HEK293 (cell line): ENCODE measurements at regions not wholly inside any gene's neighbourhood (a gene's known extent, or its start where the extent isn't known, plus 50 kb on each side); places are given as distances from the start of the nearest gene placed in this dataset.

Source experiments
- CTCF ChIA-PET: fragments of 350-600 bp; formaldehyde crosslinking; extraction: SDS; loops from one replicate; lab custom pipeline; 2021; ENCODE audit warnings: antibody characterized with exemption; lab: Yijun Ruan, JAX
- POLR2A ChIA-PET: fragments of 300-600 bp; formaldehyde crosslinking; extraction: SDS; loops from one replicate; lab custom pipeline; 2020; ENCODE audit warnings: antibody characterized with exemption, inconsistent platforms; lab: Yijun Ruan, JAX
- H3K27ac ChIP-seq: fragments of 200-500 bp; sonication (Bioruptor generic); 2 replicates; pipeline ENCODE4 v1.5.1; 2014; ENCODE audit warnings: low read depth, low read length, control low read depth, inconsistent platforms; ENCODE audit errors: extremely low read depth
- H3K36me3 ChIP-seq, 2 experiments: fragments of 200-500 bp in 1 of 2; sonication (Bioruptor generic) in 1 of 2; 1 replicate in 1 of 2; 2 replicates in 1 of 2; pipeline ENCODE4 v1.5.1; 2014 to 2017; ENCODE audit warnings: inconsistent platforms in 2 of 2, low read length in 2 of 2; ENCODE audit not compliant: control insufficient read depth in 2 of 2, insufficient read depth in 1 of 2
- H3K4me1 ChIP-seq: fragments of 200-500 bp; sonication (Bioruptor generic); 2 replicates; pipeline ENCODE4 v1.5.1; 2014; ENCODE audit warnings: mild to moderate bottlenecking, low read length, inconsistent platforms; ENCODE audit not compliant: control insufficient read depth, insufficient read depth
- H3K4me3 ChIP-seq: 2 replicates; pipeline ENCODE4 v1.5.1; 2011; ENCODE audit warnings: low read depth, mild to moderate bottlenecking, control low read depth, low read length, moderate library complexity
- H3K9me3 ChIP-seq: fragments of 200-500 bp; sonication (Bioruptor generic); 2 replicates; pipeline ENCODE4 v1.5.1; 2014; ENCODE audit warnings: low read depth, low read length, inconsistent platforms; ENCODE audit not compliant: control insufficient read depth, insufficient read depth
- GFI1B ChIP-seq: fragments of 450-650 bp; formaldehyde crosslinking; IDR thresholded peaks from 2 replicates; pipeline ENCODE4 v1.5.1; 2016; ENCODE audit warnings: missing biosample characterization, missing genetic modification characterization
- HOXA7 ChIP-seq: sonication (generic); formaldehyde crosslinking; IDR thresholded peaks from 2 replicates; pipeline ENCODE4 v1.8.1; 2022; ENCODE audit warnings: missing genetic modification reagents, borderline replicate concordance
- SP3 ChIP-seq: fragments of 450-650 bp; formaldehyde crosslinking; IDR thresholded peaks from 2 replicates; pipeline ENCODE4 v1.5.1; 2016; ENCODE audit warnings: missing biosample characterization, missing genetic modification characterization
- ZIC2 ChIP-seq: fragments of 450-650 bp; formaldehyde crosslinking; IDR thresholded peaks from 2 replicates; pipeline ENCODE4 v1.5.1; 2016; ENCODE audit warnings: missing biosample characterization, missing genetic modification characterization
- ZNF184 ChIP-seq: fragments of 450-650 bp; IDR thresholded peaks from 2 replicates; pipeline ENCODE4 v1.5.1; 2018; ENCODE audit warnings: missing biosample characterization, mild to moderate bottlenecking, missing genetic modification characterization
- ZNF335 ChIP-seq: fragments of 450-650 bp; formaldehyde crosslinking; conservative IDR thresholded peaks from 2 replicates; pipeline ENCODE4 v1.5.1; 2016; ENCODE audit warnings: missing biosample characterization, missing genetic modification characterization
- ZNF391 ChIP-seq: fragments of 450-650 bp; formaldehyde crosslinking; IDR thresholded peaks from 2 replicates; pipeline ENCODE4 v1.5.1; 2016; ENCODE audit warnings: low read depth, missing biosample characterization, missing genetic modification characterization, borderline replicate concordance
- ZNF785 ChIP-seq: fragments of 450-650 bp; formaldehyde crosslinking; IDR thresholded peaks from 2 replicates; pipeline ENCODE4 v1.5.1; 2016; ENCODE audit warnings: missing biosample characterization, missing genetic modification characterization
- ZNF837 ChIP-seq: fragments of 450-650 bp; formaldehyde crosslinking; IDR thresholded peaks from 2 replicates; pipeline ENCODE4 v1.5.1; 2016; ENCODE audit warnings: missing biosample characterization, missing genetic modification characterization
- TF ChIP-seq, protein P1 (sequence below): fragments of 450-650 bp; formaldehyde crosslinking; conservative IDR thresholded peaks from 2 replicates; pipeline ENCODE4 v1.5.1; 2016; ENCODE audit warnings: low read depth, missing biosample characterization, missing genetic modification characterization
- TF ChIP-seq, protein P2 (sequence below): fragments of 450-650 bp; formaldehyde crosslinking; IDR thresholded peaks from 2 replicates; pipeline ENCODE4 v1.5.1; 2017; ENCODE audit warnings: missing biosample characterization, missing genetic modification characterization
- TF ChIP-seq, protein P3 (sequence below): fragments of 450-650 bp; IDR thresholded peaks from 2 replicates; pipeline ENCODE4 v1.5.1; 2018; ENCODE audit warnings: missing biosample characterization, mild to moderate bottlenecking, missing genetic modification characterization
- TF ChIP-seq, protein P4 (sequence below): fragments of 450-650 bp; formaldehyde crosslinking; IDR thresholded peaks from 2 replicates; pipeline ENCODE4; 2016; ENCODE audit warnings: missing biosample characterization, missing genetic modification characterization
- TF ChIP-seq, protein P5 (sequence below): fragments of 450-650 bp; formaldehyde crosslinking; conservative IDR thresholded peaks from 2 replicates; pipeline ENCODE4 v1.5.1; 2016; ENCODE audit warnings: low read depth, missing biosample characterization, missing genetic modification characterization
- TF ChIP-seq, protein P6 (sequence below): fragments of 450-650 bp; formaldehyde crosslinking; IDR thresholded peaks from 2 replicates; pipeline ENCODE4 v1.5.1; 2016; ENCODE audit warnings: missing biosample characterization, missing genetic modification characterization

DNA sequence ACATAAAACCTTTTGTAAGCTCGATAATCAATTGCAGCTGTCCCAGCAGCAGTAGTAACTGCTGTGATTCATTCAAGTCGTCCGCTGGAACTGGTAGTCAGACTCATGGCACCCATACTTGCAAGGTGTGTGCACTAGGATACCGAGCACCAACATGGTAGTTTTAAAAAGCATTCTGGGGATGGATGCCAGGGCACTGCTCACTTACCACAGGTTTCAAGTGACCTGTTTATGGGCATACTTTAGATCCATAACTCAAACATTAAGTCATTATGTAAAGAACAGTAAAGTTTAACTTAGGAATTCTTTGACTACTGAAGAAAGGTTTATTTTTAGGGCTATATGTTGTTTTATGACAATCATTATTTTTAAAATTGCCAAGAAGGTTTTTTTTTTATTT lies 2277.6 kb downstream of the MAT2B start:
- Histone ChIP-seq H3K27ac (no peak overlapping the region), H3K4me1 (no peaks in the 10 kb centered on the region), H3K36me3 (no peaks in the 10 kb centered on the region), H3K9me3 (no peaks in the 10 kb centered on the region), H3K4me3 (no peak overlapping the region)
- CTCF ChIA-PET, result no interaction called here
- TF ChIP-seq, protein P1, sequence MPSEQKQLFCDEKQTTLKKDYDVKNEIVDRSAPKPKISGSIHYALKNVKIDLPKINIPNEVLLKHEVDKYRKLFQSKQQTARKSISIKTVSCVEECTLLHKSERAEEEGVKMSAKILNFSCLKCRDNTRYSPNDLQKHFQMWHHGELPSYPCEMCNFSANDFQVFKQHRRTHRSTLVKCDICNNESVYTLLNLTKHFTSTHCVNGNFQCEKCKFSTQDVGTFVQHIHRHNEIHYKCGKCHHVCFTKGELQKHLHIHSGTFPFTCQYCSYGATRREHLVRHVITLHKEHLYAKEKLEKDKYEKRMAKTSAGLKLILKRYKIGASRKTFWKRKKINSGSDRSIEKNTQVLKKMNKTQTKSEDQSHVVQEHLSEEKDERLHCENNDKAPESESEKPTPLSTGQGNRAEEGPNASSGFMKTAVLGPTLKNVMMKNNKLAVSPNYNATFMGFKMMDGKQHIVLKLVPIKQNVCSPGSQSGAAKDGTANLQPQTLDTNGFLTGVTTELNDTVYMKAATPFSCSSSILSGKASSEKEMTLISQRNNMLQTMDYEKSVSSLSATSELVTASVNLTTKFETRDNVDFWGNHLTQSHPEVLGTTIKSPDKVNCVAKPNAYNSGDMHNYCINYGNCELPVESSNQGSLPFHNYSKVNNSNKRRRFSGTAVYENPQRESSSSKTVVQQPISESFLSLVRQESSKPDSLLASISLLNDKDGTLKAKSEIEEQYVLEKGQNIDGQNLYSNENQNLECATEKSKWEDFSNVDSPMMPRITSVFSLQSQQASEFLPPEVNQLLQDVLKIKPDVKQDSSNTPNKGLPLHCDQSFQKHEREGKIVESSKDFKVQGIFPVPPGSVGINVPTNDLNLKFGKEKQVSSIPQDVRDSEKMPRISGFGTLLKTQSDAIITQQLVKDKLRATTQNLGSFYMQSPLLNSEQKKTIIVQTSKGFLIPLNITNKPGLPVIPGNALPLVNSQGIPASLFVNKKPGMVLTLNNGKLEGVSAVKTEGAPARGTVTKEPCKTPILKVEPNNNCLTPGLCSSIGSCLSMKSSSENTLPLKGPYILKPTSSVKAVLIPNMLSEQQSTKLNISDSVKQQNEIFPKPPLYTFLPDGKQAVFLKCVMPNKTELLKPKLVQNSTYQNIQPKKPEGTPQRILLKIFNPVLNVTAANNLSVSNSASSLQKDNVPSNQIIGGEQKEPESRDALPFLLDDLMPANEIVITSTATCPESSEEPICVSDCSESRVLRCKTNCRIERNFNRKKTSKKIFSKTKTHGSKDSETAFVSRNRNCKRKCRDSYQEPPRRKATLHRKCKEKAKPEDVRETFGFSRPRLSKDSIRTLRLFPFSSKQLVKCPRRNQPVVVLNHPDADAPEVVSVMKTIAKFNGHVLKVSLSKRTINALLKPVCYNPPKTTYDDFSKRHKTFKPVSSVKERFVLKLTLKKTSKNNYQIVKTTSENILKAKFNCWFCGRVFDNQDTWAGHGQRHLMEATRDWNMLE (tag by site-specific recombination), result no peak
- no peak for TF ChIP-seq ZNF391
- TF ChIP-seq SP3 (tag by site-specific recombination), result no peak
- TF ChIP-seq, protein P2, sequence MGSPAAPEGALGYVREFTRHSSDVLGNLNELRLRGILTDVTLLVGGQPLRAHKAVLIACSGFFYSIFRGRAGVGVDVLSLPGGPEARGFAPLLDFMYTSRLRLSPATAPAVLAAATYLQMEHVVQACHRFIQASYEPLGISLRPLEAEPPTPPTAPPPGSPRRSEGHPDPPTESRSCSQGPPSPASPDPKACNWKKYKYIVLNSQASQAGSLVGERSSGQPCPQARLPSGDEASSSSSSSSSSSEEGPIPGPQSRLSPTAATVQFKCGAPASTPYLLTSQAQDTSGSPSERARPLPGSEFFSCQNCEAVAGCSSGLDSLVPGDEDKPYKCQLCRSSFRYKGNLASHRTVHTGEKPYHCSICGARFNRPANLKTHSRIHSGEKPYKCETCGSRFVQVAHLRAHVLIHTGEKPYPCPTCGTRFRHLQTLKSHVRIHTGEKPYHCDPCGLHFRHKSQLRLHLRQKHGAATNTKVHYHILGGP (tag by site-specific recombination), result no peak
- no peak for TF ChIP-seq ZNF184
- TF ChIP-seq ZNF837, result no peak
- TF ChIP-seq, protein P3, sequence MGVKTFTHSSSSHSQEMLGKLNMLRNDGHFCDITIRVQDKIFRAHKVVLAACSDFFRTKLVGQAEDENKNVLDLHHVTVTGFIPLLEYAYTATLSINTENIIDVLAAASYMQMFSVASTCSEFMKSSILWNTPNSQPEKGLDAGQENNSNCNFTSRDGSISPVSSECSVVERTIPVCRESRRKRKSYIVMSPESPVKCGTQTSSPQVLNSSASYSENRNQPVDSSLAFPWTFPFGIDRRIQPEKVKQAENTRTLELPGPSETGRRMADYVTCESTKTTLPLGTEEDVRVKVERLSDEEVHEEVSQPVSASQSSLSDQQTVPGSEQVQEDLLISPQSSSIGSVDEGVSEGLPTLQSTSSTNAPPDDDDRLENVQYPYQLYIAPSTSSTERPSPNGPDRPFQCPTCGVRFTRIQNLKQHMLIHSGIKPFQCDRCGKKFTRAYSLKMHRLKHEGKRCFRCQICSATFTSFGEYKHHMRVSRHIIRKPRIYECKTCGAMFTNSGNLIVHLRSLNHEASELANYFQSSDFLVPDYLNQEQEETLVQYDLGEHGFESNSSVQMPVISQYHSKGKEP (tag by site-specific recombination), result no peak
- TF ChIP-seq, protein P4, sequence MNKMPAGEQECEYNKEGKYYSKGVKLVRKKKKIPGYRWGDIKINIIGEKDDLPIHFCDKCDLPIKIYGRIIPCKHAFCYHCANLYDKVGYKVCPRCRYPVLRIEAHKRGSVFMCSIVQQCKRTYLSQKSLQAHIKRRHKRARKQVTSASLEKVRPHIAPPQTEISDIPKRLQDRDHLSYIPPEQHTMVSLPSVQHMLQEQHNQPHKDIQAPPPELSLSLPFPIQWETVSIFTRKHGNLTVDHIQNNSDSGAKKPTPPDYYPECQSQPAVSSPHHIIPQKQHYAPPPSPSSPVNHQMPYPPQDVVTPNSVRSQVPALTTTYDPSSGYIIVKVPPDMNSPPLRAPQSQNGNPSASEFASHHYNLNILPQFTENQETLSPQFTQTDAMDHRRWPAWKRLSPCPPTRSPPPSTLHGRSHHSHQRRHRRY (tag by site-specific recombination), result no peak
- TF ChIP-seq ZIC2 (tag by site-specific recombination), result no peak
- TF ChIP-seq ZNF785 (tag by site-specific recombination), result no peak
- TF ChIP-seq ZNF335 (tag by site-specific recombination), result no peak
- TF ChIP-seq HOXA7 (CRISPR knock-in tag), result no peak
- TF ChIP-seq, protein P5, sequence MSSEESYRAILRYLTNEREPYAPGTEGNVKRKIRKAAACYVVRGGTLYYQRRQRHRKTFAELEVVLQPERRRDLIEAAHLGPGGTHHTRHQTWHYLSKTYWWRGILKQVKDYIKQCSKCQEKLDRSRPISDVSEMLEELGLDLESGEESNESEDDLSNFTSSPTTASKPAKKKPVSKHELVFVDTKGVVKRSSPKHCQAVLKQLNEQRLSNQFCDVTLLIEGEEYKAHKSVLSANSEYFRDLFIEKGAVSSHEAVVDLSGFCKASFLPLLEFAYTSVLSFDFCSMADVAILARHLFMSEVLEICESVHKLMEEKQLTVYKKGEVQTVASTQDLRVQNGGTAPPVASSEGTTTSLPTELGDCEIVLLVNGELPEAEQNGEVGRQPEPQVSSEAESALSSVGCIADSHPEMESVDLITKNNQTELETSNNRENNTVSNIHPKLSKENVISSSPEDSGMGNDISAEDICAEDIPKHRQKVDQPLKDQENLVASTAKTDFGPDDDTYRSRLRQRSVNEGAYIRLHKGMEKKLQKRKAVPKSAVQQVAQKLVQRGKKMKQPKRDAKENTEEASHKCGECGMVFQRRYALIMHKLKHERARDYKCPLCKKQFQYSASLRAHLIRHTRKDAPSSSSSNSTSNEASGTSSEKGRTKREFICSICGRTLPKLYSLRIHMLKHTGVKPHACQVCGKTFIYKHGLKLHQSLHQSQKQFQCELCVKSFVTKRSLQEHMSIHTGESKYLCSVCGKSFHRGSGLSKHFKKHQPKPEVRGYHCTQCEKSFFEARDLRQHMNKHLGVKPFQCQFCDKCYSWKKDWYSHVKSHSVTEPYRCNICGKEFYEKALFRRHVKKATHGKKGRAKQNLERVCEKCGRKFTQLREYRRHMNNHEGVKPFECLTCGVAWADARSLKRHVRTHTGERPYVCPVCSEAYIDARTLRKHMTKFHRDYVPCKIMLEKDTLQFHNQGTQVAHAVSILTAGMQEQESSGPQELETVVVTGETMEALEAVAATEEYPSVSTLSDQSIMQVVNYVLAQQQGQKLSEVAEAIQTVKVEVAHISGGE (tag by site-specific recombination), result no peak
- TF ChIP-seq GFI1B (tag by site-specific recombination), result no peak
- TF ChIP-seq, protein P6, sequence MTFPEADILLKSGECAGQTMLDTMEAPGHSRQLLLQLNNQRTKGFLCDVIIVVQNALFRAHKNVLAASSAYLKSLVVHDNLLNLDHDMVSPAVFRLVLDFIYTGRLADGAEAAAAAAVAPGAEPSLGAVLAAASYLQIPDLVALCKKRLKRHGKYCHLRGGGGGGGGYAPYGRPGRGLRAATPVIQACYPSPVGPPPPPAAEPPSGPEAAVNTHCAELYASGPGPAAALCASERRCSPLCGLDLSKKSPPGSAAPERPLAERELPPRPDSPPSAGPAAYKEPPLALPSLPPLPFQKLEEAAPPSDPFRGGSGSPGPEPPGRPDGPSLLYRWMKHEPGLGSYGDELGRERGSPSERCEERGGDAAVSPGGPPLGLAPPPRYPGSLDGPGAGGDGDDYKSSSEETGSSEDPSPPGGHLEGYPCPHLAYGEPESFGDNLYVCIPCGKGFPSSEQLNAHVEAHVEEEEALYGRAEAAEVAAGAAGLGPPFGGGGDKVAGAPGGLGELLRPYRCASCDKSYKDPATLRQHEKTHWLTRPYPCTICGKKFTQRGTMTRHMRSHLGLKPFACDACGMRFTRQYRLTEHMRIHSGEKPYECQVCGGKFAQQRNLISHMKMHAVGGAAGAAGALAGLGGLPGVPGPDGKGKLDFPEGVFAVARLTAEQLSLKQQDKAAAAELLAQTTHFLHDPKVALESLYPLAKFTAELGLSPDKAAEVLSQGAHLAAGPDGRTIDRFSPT (tag by site-specific recombination), result no peak
- POLR2A ChIA-PET, result no interaction called here
